Stomach (tissue), 8 donors: ENCODE measurements at regions not wholly inside any gene's neighbourhood (a gene's known extent, or its start where the extent isn't known, plus 50 kb on each side); places are given as distances from the start of the nearest gene placed in this dataset.
"Not testable (repeated sequence)": the region's sequence is repeated elsewhere in the genome, so short reads cannot be mapped to it uniquely, and the experiment has no call there.

Source experiments
- DNase-seq, 2 donors: peaks; one replicate each; pipeline versions ENCODE4 v3.0.0 to v3.0.0-alpha.2; 2013 to 2019
- H3K27ac ChIP-seq, 5 donors: fragments of 200-600 bp in 4 of 5; sonication (generic) in 4 of 5; one replicate each; pipeline ENCODE4 v1.5.1; 2013 to 2019; ENCODE audit warnings: mild to moderate bottlenecking in 1 of 5, moderate library complexity in 1 of 5
- H3K27me3 ChIP-seq, 3 donors: fragments of 200-600 bp; sonication (generic); one replicate each; pipeline ENCODE4 v1.5.1; 2017 to 2019; ENCODE audit warnings: mixed run types in 1 of 3
- H3K36me3 ChIP-seq, 4 donors: fragments of 200-600 bp; sonication (generic); 1 replicate in 3 of 4; 2 replicates in 1 of 4; pipeline ENCODE4 v1.5.1; 2016 to 2019
- H3K4me1 ChIP-seq, 4 donors: fragments of 200-600 bp; sonication (generic); one replicate each; pipeline ENCODE4 v1.5.1; 2016 to 2019
- H3K4me3 ChIP-seq, 4 donors: fragments of 200-600 bp; sonication (generic) in 3 of 4; one replicate each; pipeline ENCODE4 v1.5.1; 2016 to 2019; ENCODE audit warnings: mild to moderate bottlenecking in 1 of 4
- H3K9me3 ChIP-seq, 4 donors: fragments of 200-600 bp; sonication (generic); one replicate each; pipeline ENCODE4 v1.5.1; 2016 to 2019
- EP300 ChIP-seq: sonication (generic); formaldehyde crosslinking; IDR thresholded peaks from one replicate; pipeline ENCODE4 v1.6.1; 2017; ENCODE audit warnings: antibody characterized with exemption
- POLR2A ChIP-seq, 4 donors: fragments of 450-650 bp; IDR thresholded peaks; one replicate each; pipeline ENCODE4 v1.6.1; 2016; ENCODE audit warnings: antibody characterized with exemption in 4 of 4, control low read depth in 2 of 4, mild to moderate bottlenecking in 1 of 4, moderate library complexity in 1 of 4
- POLR2AphosphoS5 ChIP-seq, 3 donors: sonication (generic); formaldehyde crosslinking; IDR thresholded peaks; one replicate each; pipeline ENCODE4 v1.6.1; 2016; ENCODE audit warnings: antibody characterized with exemption in 3 of 3
- WGBS, 5 donors: extraction: QIAGEN DNeasy Blood & Tissue Kit in 3 of 5; methylation state at CpG; one replicate each; pipeline versions ENCODE4 v1.1.5 to v1.1.7; 2013 to 2018; 5-methylcytosine and 5-hydroxymethylcytosine counted together
- intact Hi-C: fragments of 100-400 bp; cut with DNase I; formaldehyde crosslinking; loops from one replicate; pipeline ENCODE4 v1.15.1; 2023; ENCODE audit warnings: low total_unique reads
- TF ChIP-seq, protein P1 (sequence below), 7 experiments: fragments of 450-650 bp in 4 of 7; fragments of 200-600 bp in 3 of 7; sonication (generic) in 3 of 7; IDR thresholded peaks; one replicate each; pipeline ENCODE4 v1.5.1; 2016 to 2019; ENCODE audit warnings: antibody characterized with exemption in 7 of 7, control low read depth in 2 of 7, mild to moderate bottlenecking in 1 of 7
- donor health status: healthy with polysubstance abuse.
- donor health status: Bipolar disorder and iron deficiency.
- donor health status: healthy.

DNA sequence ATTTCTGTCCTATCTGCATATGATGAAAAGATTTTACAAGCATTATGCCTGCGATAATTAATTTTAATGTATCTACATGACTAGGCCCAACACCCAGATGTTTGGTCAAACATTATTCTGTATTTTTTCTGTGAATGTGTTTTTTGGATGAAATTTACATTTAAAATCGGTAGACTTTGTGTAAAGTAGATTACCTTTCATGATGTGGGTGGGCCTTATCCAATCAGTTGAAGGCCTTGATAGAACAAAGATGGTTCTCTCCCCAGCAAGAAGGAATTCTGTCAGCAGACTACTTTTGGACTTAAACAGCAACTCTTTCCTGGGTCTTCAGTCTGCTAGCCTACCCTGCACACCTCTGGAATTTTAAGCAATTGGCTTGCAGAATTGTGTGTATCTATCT lies 844.0 kb downstream of the BRINP3 start:
- no peaks in the 10 kb centered on the region for H3K9me3 ChIP-seq
- TF ChIP-seq POLR2AphosphoS5 (IDR thresholded peaks at IDR 0.05): no peak
- TF ChIP-seq, protein P1, sequence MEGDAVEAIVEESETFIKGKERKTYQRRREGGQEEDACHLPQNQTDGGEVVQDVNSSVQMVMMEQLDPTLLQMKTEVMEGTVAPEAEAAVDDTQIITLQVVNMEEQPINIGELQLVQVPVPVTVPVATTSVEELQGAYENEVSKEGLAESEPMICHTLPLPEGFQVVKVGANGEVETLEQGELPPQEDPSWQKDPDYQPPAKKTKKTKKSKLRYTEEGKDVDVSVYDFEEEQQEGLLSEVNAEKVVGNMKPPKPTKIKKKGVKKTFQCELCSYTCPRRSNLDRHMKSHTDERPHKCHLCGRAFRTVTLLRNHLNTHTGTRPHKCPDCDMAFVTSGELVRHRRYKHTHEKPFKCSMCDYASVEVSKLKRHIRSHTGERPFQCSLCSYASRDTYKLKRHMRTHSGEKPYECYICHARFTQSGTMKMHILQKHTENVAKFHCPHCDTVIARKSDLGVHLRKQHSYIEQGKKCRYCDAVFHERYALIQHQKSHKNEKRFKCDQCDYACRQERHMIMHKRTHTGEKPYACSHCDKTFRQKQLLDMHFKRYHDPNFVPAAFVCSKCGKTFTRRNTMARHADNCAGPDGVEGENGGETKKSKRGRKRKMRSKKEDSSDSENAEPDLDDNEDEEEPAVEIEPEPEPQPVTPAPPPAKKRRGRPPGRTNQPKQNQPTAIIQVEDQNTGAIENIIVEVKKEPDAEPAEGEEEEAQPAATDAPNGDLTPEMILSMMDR (IDR thresholded peaks at IDR 0.05): no peak
- H3K36me3 ChIP-seq: no peaks in the 10 kb centered on the region
- WGBS, 5 donors: 90 to 93% (median 91%) methylated on average over 2 of the region's 2 CpGs
- intact Hi-C loops: no loop called here
- DNase-seq: no peak
- H3K27me3 ChIP-seq: no peaks in the 10 kb centered on the region
- no peak overlapping the region for H3K4me3 ChIP-seq
- no peaks in the 10 kb centered on the region for H3K4me1 ChIP-seq
- no peak overlapping the region for H3K27ac ChIP-seq

DNA sequence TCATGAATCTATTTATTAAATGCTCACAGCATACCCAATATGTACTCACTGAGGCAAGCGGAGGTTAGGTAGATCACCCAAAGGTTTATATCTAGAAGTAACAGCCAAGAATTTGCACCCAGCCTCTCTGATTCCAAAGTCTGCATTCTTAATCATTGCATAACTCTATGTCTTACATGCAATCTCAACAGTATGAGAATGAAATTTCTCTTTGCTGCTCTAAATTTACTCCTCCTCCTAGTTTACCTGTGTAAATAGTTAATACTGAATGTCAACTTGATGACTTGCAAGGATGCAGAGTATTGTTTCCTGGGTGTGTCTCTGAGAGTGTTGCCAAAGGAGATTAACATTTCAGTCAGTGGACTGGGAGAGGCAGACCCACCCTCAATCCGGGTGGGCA lies 840.6 kb downstream of the BRINP3 start:
- Histone ChIP-seq H3K9me3 (no peaks in the 10 kb centered on the region), H3K27me3 (no peaks in the 10 kb centered on the region), H3K36me3 (no peaks in the 10 kb centered on the region), H3K27ac (no peak overlapping the region), H3K4me3 (no peak overlapping the region), H3K4me1 (no peaks in the 10 kb centered on the region)
- no peak for DNase-seq
- TF ChIP-seq, protein P1 (IDR thresholded peaks at IDR 0.05): no peak
- no peak for TF ChIP-seq POLR2A (IDR thresholded peaks at IDR 0.05)
- TF ChIP-seq POLR2AphosphoS5 (IDR thresholded peaks at IDR 0.05): no peak
- TF ChIP-seq EP300: no peak
- WGBS, 5 donors: 66 to 85% (median 72%) methylated on average over 2 of the region's 2 CpGs
- intact Hi-C loops: no loop called here

DNA sequence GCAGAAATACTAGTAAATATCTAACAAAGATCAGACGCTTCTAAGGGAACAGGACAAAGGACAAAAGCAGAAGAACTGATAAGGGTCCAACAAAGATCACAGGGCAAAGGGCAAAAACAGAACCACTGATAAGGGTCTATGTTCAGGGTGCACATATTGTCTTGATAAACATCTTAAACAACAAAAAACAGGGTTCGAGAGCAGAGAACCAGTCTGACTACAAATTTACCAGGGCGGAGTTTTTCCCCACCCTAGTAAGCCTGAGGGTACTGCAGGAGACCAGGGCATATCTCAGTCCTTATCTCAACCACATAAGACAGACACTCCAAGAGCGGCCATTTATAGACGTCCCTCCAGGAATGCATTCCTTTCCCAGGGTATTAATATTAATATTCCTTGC lies 833.5 kb downstream of the BRINP3 start:
- H3K27ac ChIP-seq, H3K9me3 ChIP-seq, H3K4me1 ChIP-seq, H3K36me3 ChIP-seq, intact Hi-C loops, DNase-seq, H3K27me3 ChIP-seq, H3K4me3 ChIP-seq: not testable (repeated sequence)
- WGBS, 5 donors: 57 to 73% (median 61%) methylated on average over 5 of the region's 5 CpGs

DNA sequence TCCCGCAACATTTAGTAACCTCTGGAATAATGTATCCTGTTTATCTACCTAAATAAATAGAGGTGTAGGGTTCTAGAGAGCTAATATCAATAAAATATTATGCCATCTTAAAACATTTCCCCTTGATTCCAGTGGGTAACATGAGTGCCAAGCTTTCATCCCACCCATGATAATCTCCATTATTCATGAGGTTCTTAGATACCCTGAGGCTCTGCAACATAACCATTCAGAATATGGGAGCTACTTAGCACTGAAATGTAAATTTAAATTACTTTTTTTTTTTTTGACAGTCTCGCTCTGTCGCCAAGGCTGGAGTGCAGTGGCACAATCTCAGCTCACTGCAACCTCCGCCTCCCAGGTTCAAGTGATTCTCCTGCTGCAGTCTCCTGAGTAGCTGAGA lies 832.7 kb downstream of the BRINP3 start:
- WGBS, 5 donors: 92 to 96% (median 93%) methylated on average over 4 of the region's 4 CpGs
- TF ChIP-seq EP300 (no peak), POLR2AphosphoS5 (IDR thresholded peaks at IDR 0.05) (no peak), POLR2A (IDR thresholded peaks at IDR 0.05) (no peak)
- TF ChIP-seq, protein P1 (IDR thresholded peaks at IDR 0.05): no peak
- H3K9me3 ChIP-seq: peaks cover 0 to 4% (median 0%) of the 10 kb centered on the region in 4 donors
- H3K4me3 ChIP-seq: no peak overlapping the region
- no peaks in the 10 kb centered on the region for H3K36me3 ChIP-seq
- no peak for DNase-seq
- no peak overlapping the region for H3K27ac ChIP-seq
- no peaks in the 10 kb centered on the region for H3K4me1 ChIP-seq
- intact Hi-C loops: no loop called here
- no peaks in the 10 kb centered on the region for H3K27me3 ChIP-seq

DNA sequence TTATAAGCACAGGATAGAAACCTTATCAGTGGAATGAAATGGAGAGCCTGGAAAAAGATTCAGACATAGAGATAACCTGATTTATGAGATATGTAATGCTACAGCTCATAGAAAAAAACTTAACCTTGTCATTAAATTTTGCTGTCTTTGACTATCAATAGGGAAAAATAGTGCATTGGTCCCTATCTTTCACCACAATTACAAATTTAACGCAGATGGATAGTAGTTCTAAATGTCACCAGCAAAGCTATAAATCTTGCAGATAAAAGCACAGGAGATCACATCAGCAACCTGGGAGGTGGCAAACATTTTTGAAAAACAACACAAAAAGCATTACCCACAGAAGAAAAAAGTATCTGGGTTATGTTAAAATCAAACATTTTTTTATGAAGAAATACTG lies 831.6 kb downstream of the BRINP3 start:
- intact Hi-C loops: no loop called here
- Histone ChIP-seq H3K36me3 (no peaks in the 10 kb centered on the region), H3K4me1 (no peaks in the 10 kb centered on the region), H3K4me3 (no peak overlapping the region), H3K9me3 (peaks cover 0 to 4% (median 0%) of the 10 kb centered on the region in 4 donors), H3K27me3 (no peaks in the 10 kb centered on the region), H3K27ac (no peak overlapping the region)
- WGBS, 5 donors: 87 to 95% (median 93%) methylated on average over 1 of the region's 1 CpG
- no peak for DNase-seq
- TF ChIP-seq EP300 (no peak), POLR2A (IDR thresholded peaks at IDR 0.05) (no peak), POLR2AphosphoS5 (IDR thresholded peaks at IDR 0.05) (no peak)
- TF ChIP-seq, protein P1 (IDR thresholded peaks at IDR 0.05): no peak
